ENCODE measurements at regions not wholly inside any gene's neighbourhood (a gene's known extent, or its start where the extent isn't known, plus 50 kb on each side); places are given as distances from the start of the nearest gene placed in this dataset.
A peak's percentile ranks its signal among the peaks of the same experiment; 100 is the strongest.

DNA sequence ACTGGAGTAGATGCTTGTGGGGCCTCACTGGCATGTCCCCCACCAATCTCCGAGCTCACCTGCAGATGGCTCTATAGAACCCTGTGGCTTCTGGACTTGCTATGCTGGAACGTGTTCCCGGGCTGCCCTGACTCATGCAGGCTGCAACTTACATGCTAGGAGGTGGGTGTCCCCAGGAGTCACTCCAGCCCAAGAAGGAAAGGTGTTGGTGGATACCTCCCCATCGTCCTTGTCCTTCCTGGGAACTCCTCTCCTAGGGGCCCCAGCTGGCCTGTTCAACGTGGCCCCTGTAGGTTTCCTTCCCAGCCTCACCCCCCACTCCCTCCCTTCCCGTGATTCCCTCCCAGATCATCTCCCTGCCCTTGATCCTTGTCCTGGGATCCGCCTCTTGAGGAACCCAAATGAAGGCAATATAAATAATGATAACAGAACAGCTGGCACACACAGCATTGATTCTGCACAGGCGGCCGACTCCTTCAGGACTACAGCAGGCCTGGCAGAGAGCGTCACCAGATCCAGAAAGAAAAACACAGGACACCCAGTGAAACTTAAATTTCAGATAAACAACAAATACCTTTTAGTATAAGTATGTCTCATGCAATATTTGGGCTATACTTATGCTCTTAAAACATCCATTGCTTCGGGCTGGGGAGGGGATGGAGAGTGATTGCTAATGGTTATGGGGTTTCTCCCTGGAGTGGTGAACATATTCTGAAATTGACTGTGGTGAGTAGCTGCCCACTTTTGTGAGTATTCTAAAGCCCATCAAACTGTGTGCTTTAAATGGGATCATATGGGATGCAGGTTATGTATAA, 221.1 kb upstream of the GSE1 start:
- DNase-seq (ENCODE audit: low read depth), result no peak

DNA sequence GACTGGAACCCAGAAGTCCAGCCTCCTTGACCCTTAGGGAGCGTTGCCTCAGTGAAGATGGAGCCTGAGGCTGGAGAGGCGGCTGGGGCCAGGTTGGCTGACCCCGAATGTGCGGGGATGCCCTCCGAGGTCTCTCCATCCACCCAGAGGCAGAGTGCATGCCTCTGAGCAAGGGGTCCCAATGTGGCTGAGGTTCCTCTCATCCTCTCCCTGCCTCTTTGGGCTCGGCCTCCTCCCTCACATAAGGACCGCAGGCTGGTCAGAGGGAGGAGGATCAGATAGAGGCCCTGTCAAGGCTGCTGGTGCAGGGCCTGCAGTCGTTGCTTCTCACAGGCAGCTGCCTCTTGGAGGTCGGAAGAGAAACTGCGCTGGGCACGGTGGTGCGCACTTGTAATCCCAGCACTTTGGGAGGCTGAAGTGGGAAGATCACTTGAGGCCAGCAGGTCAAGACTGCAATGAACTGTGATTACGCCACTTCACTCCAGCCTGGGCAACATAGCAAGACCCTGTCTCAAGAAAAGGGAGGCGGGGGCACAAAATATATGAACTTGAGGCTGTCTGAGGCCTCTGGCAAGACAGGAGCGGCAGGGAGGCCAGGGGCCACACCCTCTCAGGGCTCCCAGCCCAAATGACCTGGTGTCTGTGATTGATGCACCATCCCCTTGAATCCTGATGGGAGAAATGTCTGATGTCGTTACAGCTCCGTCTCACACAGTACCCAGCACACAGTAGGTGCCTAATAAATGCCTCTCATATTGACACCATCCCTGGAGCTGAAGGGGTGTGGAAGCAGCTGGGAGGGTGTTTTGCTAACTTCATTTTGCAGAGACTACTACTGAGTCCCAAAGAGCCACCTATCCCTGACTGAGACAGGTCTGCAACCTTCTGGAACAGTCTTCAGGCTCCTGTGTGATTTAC, 220.1 kb upstream of the GSE1 start:
- no peak for DNase-seq (ENCODE audit: low read depth)

DNA sequence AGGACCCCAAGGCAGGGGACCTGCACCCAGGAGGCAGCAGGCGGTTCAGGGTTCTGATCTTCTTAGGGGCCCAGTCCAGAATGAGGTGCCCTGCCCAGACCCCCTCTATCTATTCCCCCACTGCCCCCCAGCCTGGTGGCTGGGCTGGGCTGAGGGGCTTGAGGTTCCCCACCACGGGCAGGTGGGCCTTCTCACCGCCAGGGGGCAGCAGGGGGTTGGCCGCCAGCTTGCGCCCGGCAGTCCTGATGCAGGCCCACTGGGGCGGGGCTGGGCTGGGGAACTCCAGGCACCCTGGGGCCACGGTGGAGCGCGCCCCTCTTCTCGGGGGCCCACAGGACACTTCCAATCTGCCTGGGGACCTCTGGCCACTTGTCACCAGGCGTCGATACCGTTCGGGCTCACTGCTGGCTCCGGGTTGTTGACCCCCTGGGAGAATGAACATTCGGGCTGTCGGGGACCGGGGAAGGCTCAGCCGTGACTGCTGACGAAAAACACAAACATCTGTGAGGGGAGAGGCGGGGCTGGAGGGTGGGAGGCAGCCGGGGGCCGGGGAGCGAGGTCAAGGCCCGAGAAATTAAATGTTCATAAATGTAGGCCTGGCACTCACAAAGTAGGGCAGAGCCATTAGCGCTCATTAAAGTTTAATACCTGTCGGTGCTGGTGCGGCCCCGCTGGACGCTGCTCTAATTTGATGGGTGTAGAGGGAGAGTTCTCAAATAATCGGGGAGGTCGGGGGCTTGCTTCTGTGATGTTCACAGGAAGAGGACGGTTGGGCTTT, 219.3 kb upstream of the GSE1 start:
- DNase-seq (ENCODE audit: low read depth), result peak; percentile 43

DNA sequence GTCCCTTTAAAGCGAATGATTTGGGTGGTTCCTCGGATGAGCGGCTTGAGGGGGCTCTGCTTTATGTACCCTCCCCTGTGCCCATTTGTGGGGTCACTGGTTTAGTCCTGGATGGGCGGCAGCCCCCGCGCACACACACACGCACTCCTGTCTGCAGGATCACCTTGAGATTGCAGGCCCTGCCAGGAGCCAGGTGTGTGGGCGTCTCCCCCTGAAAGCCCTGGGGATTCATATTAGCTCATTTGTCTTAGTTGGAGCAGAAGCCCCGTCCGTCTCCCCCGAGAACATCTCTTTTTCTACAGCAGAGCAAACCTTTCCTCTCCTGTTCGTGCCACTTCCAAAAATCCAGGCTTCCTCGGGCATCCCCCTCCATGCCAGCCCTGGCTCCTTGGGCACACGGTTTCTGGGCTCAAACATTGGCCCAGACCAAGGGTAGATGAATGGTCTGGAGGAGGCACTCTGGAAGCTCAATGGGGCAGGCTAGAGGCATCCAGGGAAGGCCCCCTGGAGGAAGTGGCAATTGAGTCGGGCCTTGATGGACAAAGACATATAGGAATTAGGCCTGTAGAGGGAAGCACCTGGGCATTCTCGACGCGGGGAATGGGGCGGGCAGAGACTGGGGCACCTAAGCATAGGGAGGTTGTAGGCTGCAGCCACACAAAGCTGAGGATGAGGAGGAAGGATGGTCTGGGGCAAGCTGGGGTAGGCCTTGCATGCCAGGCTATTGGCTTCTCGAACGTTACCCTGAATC, 218.5 kb upstream of the GSE1 start:
- DNase-seq (ENCODE audit: low read depth), result no peak

DNA sequence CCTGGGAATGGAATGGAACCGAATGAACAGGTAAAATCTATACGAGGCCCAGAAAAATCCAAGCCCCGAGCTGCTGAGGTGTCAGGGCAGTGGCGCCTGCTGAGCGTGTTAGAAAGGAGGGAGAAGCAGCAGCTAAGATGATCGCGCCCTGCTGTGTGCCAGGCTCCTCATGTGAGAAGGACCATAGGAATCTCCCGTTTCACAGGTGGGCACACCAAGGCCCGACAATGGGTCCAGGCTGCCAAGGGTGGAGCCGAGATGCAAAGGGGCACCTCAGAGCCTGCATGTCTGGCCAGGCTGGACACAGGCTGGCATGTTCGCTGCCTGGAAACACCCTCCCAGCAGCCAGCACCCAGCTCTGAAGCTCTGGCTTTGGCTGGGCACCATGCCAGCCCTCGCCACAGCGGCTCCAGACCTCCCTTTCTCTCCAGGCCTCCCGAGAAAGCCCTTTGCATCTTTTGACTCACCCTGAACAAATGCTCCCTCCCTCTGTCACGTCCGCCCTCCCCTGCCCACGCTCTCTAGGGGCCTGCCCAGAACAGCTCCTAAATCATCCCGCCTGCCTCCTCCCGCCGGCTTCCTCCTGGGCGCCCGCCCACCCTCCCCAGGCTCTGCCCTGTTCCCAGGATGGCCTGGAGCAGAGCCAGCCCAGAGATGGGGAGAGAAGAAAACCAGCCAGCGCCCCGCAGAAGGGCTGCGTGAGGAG, 217.8 kb upstream of the GSE1 start:
- peak; percentile 96 for DNase-seq (ENCODE audit: low read depth)

DNA sequence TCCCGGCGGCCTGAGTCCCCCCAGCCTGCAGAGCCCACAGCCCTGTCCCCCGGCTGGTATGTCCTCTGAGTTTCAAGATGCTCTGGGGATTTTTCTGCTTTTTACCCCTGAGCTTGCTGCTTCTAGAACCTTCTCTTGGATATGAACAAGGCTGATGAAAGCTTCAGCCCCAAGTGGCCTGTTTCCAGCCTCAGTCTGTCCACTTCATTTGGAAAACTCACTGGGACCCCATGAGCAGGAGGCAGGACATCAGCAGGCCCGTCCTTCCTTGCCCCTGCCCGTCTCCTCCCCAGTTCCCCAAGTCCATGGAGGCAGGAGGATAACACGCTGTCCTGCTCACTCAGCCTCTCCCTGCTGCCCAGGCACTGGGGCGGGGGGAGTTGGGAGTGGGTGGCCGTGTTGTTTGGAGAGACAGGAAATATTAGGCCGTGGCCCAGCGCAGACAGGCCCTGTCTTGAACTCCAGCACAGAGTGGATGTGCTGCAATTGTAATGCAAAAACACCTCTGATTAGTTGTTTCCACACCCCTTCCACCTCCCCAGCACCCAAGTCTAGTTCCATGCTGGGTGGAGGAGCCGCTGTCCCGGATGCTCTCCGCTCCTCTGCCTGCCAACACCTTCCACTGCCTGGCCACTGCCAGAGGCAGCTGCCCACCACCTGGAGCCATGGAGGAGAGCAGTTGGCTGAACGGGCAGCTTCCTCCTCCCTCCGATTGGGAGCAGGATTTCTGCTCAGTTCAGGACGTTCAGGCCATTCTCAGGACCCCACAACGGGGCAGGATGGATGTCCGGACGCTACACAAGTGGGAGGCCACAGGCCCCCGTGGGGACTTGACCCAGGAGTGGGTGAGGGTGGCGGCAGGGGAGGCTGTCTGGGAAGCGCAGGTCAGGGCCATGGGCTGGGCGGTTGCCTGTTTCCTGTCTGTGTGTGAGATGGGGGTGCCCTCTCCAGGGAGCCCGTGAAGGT, 216.9 kb upstream of the GSE1 start:
- DNase-seq (ENCODE audit: low read depth), result peak; percentile 49

DNA sequence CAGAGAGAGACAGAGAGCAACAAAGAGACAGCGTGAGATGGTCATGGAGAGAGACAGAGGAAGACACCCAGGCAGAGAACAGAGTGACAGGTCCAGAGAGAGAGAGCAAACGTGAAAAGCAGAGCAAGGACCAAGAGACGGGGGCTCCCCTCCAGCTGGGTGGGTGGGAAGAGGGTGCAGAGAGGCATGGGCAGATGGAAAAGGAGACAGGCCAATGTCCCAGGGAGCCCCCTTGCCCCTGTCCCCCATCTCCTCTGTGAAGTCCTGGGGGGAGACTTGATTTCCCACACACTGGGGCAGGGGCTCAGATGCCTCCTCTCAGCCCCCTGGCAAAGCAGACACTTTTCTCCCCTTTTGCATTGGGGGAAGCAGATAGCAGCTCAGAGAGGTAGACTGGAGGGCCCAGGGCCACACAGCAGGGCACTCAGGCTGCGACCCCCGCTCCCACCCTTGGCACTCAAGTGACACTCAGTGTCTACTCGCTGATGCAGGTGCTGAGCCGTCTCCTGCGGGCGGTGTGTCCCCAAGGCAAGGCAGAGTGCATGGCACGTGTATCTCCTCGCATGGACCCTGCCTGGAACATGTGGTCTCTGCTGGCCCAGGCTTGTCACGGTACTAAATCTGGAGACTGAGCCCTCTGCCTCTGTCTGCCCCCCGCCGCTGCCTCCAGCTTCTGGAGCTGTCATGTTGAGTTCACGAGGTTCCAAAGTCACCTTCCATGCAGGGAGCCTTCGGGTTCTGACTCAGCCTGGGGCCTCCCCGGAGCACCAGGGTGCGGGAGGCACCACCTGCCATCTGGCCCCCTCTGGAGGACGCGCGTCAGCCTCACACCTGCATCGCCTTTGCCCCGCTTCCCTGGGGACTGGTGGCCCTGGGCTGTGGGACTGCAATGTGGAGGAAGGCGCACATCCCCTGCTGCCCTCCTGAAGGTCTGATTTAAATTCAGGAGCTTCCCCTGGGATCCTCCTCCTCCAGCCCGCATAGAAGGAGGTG, 215.9 kb upstream of the GSE1 start:
- no peak for DNase-seq (ENCODE audit: low read depth)

DNA sequence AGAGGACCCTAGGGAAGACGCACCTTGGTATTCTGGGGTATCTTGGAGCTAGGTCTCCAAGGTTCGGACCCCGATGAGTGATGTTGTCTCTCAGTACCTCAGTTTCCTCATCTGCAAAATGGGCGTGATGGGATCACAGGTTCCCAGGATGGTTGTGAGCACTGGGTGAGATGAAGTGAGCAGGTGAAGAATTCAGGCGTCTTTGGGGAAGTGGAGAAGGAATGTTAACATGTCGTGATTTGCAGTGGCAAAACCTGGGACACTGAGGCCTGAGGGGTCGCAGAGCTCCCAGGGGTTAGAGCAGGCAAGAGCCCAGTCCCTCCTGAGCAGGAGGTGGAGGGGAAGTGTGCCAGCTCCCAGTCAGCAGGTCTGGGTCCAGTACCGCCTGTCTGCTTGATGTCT, 215.1 kb upstream of the GSE1 start:
- no peak for DNase-seq (ENCODE audit: low read depth)

DNA sequence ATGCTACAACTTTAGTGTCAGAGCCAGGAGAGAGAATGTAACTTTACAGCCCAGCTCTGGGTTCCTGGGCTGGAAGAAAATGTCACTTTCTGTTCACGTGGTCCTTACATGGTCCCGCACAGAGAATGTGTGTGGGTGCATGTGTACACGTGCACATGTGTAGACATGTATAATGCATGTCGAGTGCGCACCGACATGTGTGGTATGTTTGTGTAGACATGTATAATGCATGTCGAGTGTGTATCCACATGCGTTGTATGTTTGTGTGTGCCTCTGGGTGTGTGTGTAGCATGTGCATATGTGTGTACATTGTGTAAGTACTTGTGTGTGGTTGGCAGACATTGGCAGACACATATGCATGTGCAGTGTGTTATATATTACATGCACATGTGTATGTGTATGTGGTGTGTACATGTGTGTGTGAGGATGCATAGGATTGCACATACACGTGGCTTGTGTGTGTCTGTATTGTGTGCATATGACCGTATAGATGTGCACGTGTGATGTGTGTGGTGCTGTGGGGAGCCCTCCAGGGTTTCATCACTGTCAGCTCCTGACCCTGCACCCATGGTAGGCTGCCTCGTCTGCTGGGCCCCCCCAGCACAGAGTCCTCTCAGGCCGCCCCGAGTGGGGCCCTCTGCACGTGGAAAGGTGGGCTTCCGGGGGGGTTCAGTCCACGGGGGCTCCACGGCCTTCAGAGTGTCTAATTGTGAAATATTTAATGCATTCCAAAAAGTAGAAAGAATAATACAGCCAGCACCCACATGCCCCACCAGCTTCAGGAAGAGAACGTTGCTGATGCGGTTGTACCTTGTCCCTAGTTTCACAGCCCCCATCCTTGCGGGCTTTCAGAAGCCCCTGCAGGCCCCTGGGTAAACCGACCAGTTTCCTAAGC, 214.2 kb upstream of the GSE1 start:
- no peak for DNase-seq (ENCODE audit: low read depth)

DNA sequence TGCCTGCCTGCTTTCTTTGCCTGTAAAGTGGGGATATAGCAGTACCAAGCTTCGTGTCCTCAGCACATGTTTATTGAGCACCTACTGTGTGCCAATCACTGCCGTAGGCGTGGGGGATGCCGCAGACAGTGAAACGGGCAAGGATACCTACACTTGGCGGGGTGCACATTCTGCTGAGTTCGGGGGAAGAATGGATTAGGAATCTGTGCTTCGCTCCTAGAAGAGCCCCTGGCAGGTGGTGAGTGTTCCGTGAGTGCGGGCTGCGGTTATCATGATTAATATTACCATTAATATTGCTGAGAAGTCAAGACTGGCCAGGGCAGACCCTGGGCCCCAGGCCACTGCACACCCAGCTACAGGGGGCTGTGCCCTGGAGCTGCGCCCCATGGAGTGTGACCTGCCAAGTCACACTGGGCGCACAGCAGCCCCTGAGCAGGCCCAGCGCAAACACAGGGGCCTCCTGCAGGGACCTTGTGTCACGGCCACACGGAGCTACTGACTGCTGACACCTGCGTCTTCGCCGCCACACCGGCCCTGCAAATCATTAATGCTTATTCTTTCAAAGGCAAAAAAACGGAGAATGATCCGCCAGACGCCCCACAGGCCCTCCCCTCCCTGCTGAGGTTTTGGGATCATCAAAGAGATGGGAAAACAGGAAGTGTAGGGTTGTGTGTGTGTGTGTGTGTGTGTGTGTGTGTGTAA, 213.4 kb upstream of the GSE1 start:
- no peak for DNase-seq (ENCODE audit: low read depth)

DNA sequence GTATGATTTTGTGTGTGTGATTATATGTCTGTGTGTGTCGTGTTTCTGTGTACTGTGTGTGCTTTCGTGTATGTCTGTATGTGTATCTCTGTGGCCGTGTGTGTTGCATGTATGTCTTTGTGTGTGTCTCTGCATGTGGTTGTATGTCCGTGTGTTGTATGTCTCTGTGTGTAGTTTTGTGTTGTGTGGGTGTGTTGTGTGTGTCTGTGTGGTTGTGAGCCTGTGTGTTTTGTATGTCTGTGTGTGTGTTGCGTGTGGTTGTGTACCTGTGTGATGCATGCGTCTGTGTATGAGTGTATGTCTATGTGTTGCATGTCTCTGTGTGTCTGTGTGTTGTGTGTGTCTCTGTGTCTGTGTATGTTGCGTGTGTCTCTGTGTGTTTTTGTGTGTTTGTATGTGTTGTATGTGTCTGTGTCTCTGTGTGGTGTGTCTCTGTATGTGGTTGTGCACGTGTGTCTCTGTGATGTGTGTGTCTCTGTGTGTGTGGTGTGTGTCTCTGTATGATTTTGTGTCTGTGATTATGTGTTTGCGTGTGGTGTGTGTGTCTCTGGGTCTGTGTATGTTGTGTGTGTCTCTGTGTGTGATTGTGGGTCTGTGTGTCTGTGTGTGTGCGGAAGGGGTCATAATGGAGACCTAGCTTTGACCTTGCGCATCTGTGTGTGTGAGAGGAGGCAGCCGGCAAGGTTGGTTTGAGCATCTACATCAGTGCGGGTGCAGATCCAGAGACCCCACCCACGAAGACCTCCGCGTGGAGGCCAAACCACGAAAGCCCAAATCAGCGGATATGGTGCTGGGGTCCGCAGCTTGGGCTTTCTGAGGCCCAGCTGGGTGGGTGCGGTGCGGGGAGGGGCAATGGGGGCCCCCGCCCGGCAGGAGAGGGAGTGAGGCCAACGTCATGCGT, 212.6 kb upstream of the GSE1 start:
- DNase-seq (ENCODE audit: low read depth), result no peak

DNA sequence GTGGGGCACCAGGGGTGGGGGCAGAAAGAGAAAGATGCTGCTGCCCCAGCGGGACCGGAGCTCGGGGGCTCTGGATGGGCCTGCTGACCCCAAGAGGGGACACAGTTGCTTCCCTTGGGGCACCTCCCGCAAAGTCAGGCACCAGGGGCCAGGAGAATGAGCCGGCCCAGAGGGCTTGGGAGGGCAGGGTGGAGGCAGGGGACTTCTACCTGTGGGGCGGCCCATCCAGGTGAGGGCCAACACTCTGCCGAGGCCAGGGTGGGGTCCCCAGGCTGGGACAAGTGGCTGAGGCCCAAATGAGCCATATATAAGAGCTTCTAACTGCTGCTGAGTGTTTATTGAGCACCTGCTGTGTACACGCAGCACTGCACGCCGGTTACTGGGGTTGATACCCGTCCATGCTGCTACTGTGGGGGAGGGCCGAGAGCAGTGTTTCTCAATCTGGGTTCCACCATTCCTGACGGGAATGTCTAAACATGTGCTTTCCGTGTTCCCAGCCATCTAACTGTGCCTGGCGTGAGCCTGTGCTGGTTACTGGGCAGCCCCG, 211.7 kb upstream of the GSE1 start:
- DNase-seq (ENCODE audit: low read depth), result no peak

DNA sequence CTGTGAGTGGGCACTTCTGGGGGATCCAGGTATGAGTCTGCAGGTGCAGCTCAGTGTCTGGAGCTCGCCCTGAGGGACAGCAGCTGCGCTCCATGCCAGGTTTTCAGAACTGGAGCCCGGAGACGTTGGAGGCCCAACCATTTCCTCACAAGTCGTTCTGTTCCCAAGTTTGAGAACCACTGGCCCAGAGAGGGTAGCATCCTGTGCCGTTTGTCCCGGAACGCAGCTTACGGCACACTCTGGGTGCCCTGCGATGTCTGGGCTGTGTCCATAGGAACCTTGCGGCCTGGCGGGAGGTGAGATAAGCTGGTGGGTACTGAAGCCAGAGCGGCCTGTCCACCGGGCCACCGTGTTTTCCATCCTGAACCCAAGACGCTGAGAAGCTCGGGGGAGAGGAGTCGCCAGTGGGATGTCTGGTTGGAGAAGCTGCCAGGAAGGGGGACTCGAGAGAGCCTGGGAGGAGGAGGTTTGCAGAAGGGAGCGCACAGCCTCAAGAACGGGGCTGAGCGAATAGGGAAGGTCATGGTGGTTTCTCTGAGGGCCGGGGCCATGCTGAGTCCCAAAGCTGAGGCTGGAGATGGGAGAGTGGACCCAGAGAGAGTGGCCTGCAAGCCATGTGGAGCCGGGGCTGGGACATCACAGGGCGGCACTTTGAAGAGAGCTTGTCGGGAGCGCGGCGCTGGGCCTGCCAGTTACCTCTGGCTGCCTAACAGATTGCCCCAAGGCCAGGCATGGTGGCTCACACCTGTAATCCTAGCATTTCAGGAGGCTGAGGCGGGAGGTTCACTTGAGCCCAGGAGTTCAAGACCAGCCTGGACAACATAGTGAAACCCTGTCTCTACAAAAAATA, 211.0 kb upstream of the GSE1 start:
- DNase-seq (ENCODE audit: low read depth), result no peak

DNA sequence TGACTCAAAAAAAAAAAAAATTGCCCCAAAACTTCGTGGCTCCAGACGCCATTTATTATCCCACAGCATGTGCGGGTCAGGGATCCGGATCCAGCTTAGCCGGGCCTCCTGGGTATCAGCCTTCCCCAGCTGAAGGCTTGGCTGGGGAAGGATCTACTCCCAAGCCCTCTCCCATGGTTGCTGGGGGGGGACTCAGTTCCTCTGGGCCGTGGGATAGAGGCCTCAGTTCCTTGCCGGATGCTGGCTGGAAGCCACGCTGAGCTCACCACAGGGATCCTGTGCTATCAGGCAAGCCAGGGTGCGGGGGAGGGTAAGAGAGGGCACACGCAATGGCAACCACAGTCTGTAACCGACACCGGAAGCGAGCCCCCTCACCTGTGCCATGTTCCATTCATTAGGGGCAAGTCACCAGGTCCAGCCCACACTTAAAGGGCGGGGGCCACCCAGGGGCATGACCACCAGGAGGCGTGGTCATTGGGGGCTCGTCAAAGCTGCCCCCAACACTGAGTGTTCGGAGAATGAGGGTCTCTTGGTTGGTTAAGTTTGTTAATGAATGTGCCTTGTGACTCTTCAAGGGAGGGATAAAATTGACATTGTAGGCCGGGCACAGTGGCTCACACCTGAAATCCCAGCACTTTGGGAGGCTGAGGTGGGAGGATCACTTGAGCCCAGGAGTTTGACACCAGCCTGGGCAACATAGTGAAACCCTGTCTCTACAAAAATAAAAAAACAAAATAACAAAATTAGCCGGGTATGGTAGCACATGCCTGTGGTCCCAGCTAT, 210.0 kb upstream of the GSE1 start:
- DNase-seq (ENCODE audit: low read depth), result peak; percentile 68
